ENCODE measurements at regions not wholly inside any gene's neighbourhood (a gene's known extent, or its start where the extent isn't known, plus 50 kb on each side); places are given as distances from the start of the nearest gene placed in this dataset.

GRCh38 chr3:19046440-19046839 lies 101.9 kb upstream of the KCNH8 start:
- TF ChIP-seq, protein P1, sequence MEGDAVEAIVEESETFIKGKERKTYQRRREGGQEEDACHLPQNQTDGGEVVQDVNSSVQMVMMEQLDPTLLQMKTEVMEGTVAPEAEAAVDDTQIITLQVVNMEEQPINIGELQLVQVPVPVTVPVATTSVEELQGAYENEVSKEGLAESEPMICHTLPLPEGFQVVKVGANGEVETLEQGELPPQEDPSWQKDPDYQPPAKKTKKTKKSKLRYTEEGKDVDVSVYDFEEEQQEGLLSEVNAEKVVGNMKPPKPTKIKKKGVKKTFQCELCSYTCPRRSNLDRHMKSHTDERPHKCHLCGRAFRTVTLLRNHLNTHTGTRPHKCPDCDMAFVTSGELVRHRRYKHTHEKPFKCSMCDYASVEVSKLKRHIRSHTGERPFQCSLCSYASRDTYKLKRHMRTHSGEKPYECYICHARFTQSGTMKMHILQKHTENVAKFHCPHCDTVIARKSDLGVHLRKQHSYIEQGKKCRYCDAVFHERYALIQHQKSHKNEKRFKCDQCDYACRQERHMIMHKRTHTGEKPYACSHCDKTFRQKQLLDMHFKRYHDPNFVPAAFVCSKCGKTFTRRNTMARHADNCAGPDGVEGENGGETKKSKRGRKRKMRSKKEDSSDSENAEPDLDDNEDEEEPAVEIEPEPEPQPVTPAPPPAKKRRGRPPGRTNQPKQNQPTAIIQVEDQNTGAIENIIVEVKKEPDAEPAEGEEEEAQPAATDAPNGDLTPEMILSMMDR (IDR thresholded peaks at IDR 0.05; ENCODE audit: low read length) = peak; percentile 40
- TF ChIP-seq EZH2 (IDR thresholded peaks at IDR 0.05; ENCODE audit: borderline replicate concordance, low read length) = no peak
